Common myeloid progenitor, CD34-positive (primary cell): ENCODE measurements at regions not wholly inside any gene's neighbourhood (a gene's known extent, or its start where the extent isn't known, plus 50 kb on each side); places are given as distances from the start of the nearest gene placed in this dataset.

ENCODE experiments used
- CTCF ChIA-PET: fragments of 350-600 bp; sonication (Branson Sonifier 250); formaldehyde crosslinking; loops from one replicate; lab custom pipeline; 2021; ENCODE audit warnings: antibody characterized with exemption; lab: Charles Lee
- POLR2A ChIA-PET: fragments of 350-600 bp; sonication (Branson Sonifier 250); formaldehyde crosslinking; loops from one replicate; lab custom pipeline; 2021; ENCODE audit warnings: antibody characterized with exemption; lab: Charles Lee
- DNase-seq, 3 donors: peaks; one replicate each; pipeline versions ENCODE4 v3.0.0 to v3.0.0-alpha.2; 2013
- H3K27ac ChIP-seq, 2 experiments: 1 replicate in 1 of 2; 2 replicates in 1 of 2; pipeline ENCODE4 v1.7.0; 2013; ENCODE audit warnings: inconsistent platforms in 2 of 2, low read length in 2 of 2, mild to moderate bottlenecking in 2 of 2, low read depth in 1 of 2, moderate library complexity in 1 of 2; ENCODE audit not compliant: severe bottlenecking in 2 of 2, insufficient read depth in 1 of 2, poor library complexity in 1 of 2
- H3K27me3 ChIP-seq, 5 experiments: replicated peaks in 2 of 5; 1 replicate in 3 of 5; 2 replicates in 2 of 5; pipeline versions ENCODE4 v1.6.1 to v1.7.0; 2013; ENCODE audit warnings: low read length in 4 of 5, mild to moderate bottlenecking in 2 of 5, moderate library complexity in 2 of 5, inconsistent platforms in 1 of 5; ENCODE audit not compliant: insufficient read depth in 5 of 5, control insufficient read depth in 4 of 5
- H3K36me3 ChIP-seq, 4 experiments: 1 replicate in 2 of 4; 2 replicates in 2 of 4; pipeline versions ENCODE4 v1.6.1 to v1.7.0; 2013; ENCODE audit warnings: low read length in 3 of 4, control low read depth in 1 of 4, mild to moderate bottlenecking in 1 of 4; ENCODE audit not compliant: control insufficient read depth in 4 of 4, insufficient read depth in 4 of 4
- H3K4me1 ChIP-seq, 4 experiments: 1 replicate in 3 of 4; 2 replicates in 1 of 4; pipeline versions ENCODE4 v1.6.1 to v1.7.1; 2013; ENCODE audit warnings: low read length in 3 of 4, mild to moderate bottlenecking in 3 of 4, control low read depth in 1 of 4, inconsistent platforms in 1 of 4, moderate library complexity in 1 of 4; ENCODE audit not compliant: control insufficient read depth in 4 of 4, insufficient read depth in 4 of 4; ENCODE audit errors: control extremely low read depth in 1 of 4
- H3K4me3 ChIP-seq, 7 experiments: 1 replicate in 4 of 7; 2 replicates in 3 of 7; pipeline versions ENCODE4 v1.5.1 to v1.7.0; 2013; ENCODE audit warnings: mild to moderate bottlenecking in 7 of 7, low read length in 6 of 7, moderate library complexity in 6 of 7, inconsistent platforms in 2 of 7, low read depth in 2 of 7, control low read depth in 1 of 7; ENCODE audit not compliant: insufficient read depth in 4 of 7, control insufficient read depth in 1 of 7; ENCODE audit errors: extremely low read depth in 1 of 7
- H3K9me3 ChIP-seq, 5 experiments: 1 replicate in 4 of 5; 2 replicates in 1 of 5; pipeline versions ENCODE4 v1.6.1 to v1.7.1; 2013; ENCODE audit warnings: low read length in 4 of 5, mild to moderate bottlenecking in 2 of 5, inconsistent platforms in 1 of 5, low read depth in 1 of 5, moderate library complexity in 1 of 5; ENCODE audit not compliant: control insufficient read depth in 4 of 5, insufficient read depth in 2 of 5; ENCODE audit errors: control extremely low read depth in 1 of 5
- WGBS: methylation state at CpG from one replicate; pipeline ENCODE4 v1.1.5; 2013; ENCODE audit not compliant: insufficient coverage; 5-methylcytosine and 5-hydroxymethylcytosine counted together

- H3K4me3 ChIP-seq, result no peak overlapping the region
- no peak overlapping the region for H3K27ac ChIP-seq
- peaks cover 0 to 36% (median 6%) of the 10 kb centered on the region in 5 experiments for H3K27me3 ChIP-seq
- WGBS, result 40% methylated on average over 9 of the region's 13 CpGs
- CTCF ChIA-PET, result interaction anchor here (0.9 to 1.4 kb wide), 3 partner anchors 25 to 50 kb away, joined by 3 read pairs; no protein-coding TSS in a partner anchor
- H3K4me1 ChIP-seq, result peaks cover 2 to 26% (median 20%) of the 10 kb centered on the region in 4 experiments
- DNase-seq, result peak; percentile 80 to 96 (median 95)
- no peaks in the 10 kb centered on the region for H3K36me3 ChIP-seq
- POLR2A ChIA-PET, result interaction anchor here (1.0 kb wide), 1 partner anchor 133 kb away, joined by 3 read pairs; no protein-coding TSS in a partner anchor
- H3K9me3 ChIP-seq, result no peaks in the 10 kb centered on the region
Observed at GRCh38 chr4:184957446-184958115, 60.7 kb upstream of the HELT start.

- H3K4me1 ChIP-seq, result peaks cover 2 to 26% (median 20%) of the 10 kb centered on the region in 4 experiments
- CTCF ChIA-PET, result interaction anchor here (0.9 to 1.3 kb wide), 2 partner anchors 24 to 25 kb away, joined by 3 read pairs; no protein-coding TSS in a partner anchor
- no peaks in the 10 kb centered on the region for H3K36me3 ChIP-seq
- DNase-seq, result peak in 1 of 3 donors; percentile 9
- no peak overlapping the region for H3K27ac ChIP-seq
- WGBS, result 75% methylated on average over 7 of the region's 10 CpGs
- H3K4me3 ChIP-seq, result no peak overlapping the region
- peaks cover 0 to 36% (median 2%) of the 10 kb centered on the region in 5 experiments for H3K27me3 ChIP-seq
- POLR2A ChIA-PET, result interaction anchor here (0.6 to 0.7 kb wide), 2 partner anchors 17 to 42 kb away, joined by 3 to 4 read pairs; no protein-coding TSS in a partner anchor
- H3K9me3 ChIP-seq, result no peaks in the 10 kb centered on the region
Observed at GRCh38 chr4:184958127-184958922, 60.0 kb upstream of the HELT start.

- Histone ChIP-seq H3K27me3 (peaks cover 0 to 34% (median 0%) of the 10 kb centered on the region in 5 experiments), H3K4me1 (peaks cover 2 to 26% (median 20%) of the 10 kb centered on the region in 4 experiments), H3K27ac (no peak overlapping the region), H3K9me3 (no peaks in the 10 kb centered on the region), H3K36me3 (no peaks in the 10 kb centered on the region), H3K4me3 (no peak overlapping the region)
- ChIA-PET CTCF (interaction anchor here (1.3 kb wide), 2 partner anchors 24 to 32 kb away, joined by 3 read pairs; no protein-coding TSS in a partner anchor), POLR2A (interaction anchor here (0.6 to 0.7 kb wide), 2 partner anchors 17 to 42 kb away, joined by 3 to 4 read pairs; no protein-coding TSS in a partner anchor)
- peak; percentile 45 to 69 (median 57) for DNase-seq
- WGBS, result 0% methylated on average over 4 of the region's 8 CpGs
Observed at GRCh38 chr4:184958923-184959210, 59.4 kb upstream of the HELT start.

- WGBS, result 87% methylated on average over 8 of the region's 10 CpGs
Observed at GRCh38 chr4:184959309-184959708, 59.0 kb upstream of the HELT start.

GRCh38 chr4:184959786-184960185 lies 58.5 kb upstream of the HELT start:
- H3K36me3 ChIP-seq, result no peaks in the 10 kb centered on the region
- 93% methylated on average over 12 of the region's 12 CpGs for WGBS
- H3K27me3 ChIP-seq, result peaks cover 0 to 26% (median 0%) of the 10 kb centered on the region in 5 experiments
- ChIA-PET POLR2A (interaction anchor here (0.7 kb wide), 1 partner anchor 370 kb away, joined by 3 read pairs; no protein-coding TSS in a partner anchor), CTCF (interaction anchor here (1.3 kb wide), 2 partner anchors 23 to 33 kb away, joined by 3 read pairs; no protein-coding TSS in a partner anchor)
- H3K9me3 ChIP-seq, result no peaks in the 10 kb centered on the region
- no peak overlapping the region for H3K4me3 ChIP-seq
- peaks cover 2 to 26% (median 20%) of the 10 kb centered on the region in 4 experiments for H3K4me1 ChIP-seq
- DNase-seq, result no peak
- H3K27ac ChIP-seq, result no peak overlapping the region

More at GRCh38 chr4:184959309-184959708, 59.0 kb upstream of the HELT start:
- Histone ChIP-seq H3K36me3 (no peaks in the 10 kb centered on the region), H3K9me3 (no peaks in the 10 kb centered on the region), H3K4me3 (no peak overlapping the region), H3K4me1 (peaks cover 2 to 26% (median 20%) of the 10 kb centered on the region in 4 experiments), H3K27ac (no peak overlapping the region), H3K27me3 (peaks cover 0 to 31% (median 0%) of the 10 kb centered on the region in 5 experiments)
- ChIA-PET POLR2A (no interaction called here), CTCF (interaction anchor here (1.3 kb wide), 2 partner anchors 24 to 32 kb away, joined by 3 read pairs; no protein-coding TSS in a partner anchor)
- DNase-seq, result no peak

- H3K27ac ChIP-seq, result no peak overlapping the region
- WGBS, result 91% methylated on average over 11 of the region's 11 CpGs
- H3K36me3 ChIP-seq, result no peaks in the 10 kb centered on the region
- DNase-seq, result no peak
- ChIA-PET POLR2A (interaction anchor here (0.7 kb wide), 1 partner anchor 371 kb away, joined by 3 read pairs; no protein-coding TSS in a partner anchor), CTCF (no interaction called here)
- H3K4me3 ChIP-seq, result no peak overlapping the region
- peaks cover 2 to 26% (median 20%) of the 10 kb centered on the region in 4 experiments for H3K4me1 ChIP-seq
- peaks cover 0 to 21% (median 0%) of the 10 kb centered on the region in 5 experiments for H3K27me3 ChIP-seq
- no peaks in the 10 kb centered on the region for H3K9me3 ChIP-seq
Observed at GRCh38 chr4:184960505-184960971, 57.8 kb upstream of the HELT start.
